NCI-H1694 (cell line): ENCODE measurements at regions not wholly inside any gene's neighbourhood (a gene's known extent, or its start where the extent isn't known, plus 50 kb on each side); places are given as distances from the start of the nearest gene placed in this dataset.

Source experiments
- DNase-seq: peaks from one replicate; lab custom pipeline; 2025; lab: John Stamatoyannopoulos, UW

- no peak for DNase-seq
Observed at GRCh38 chr4:36966756-36967460, 277.6 kb upstream of the NWD2 start.

- DNase-seq: no peak
Observed at GRCh38 chr4:36979533-36979932, 265.0 kb upstream of the NWD2 start.

- DNase-seq: no peak
Observed at GRCh38 chr4:36990128-36990872, 254.2 kb upstream of the NWD2 start.

- no peak for DNase-seq
Observed at GRCh38 chr4:36997727-36998126, 246.8 kb upstream of the NWD2 start.

GRCh38 chr4:37000281-37000680 lies 244.3 kb upstream of the NWD2 start:
- DNase-seq: no peak

GRCh38 chr4:37001688-37002436 lies 242.7 kb upstream of the NWD2 start:
- DNase-seq: no peak

- no peak for DNase-seq
Observed at GRCh38 chr4:37002625-37003024, 241.9 kb upstream of the NWD2 start.

- DNase-seq: no peak
Observed at GRCh38 chr4:37008199-37008598, 236.3 kb upstream of the NWD2 start.

GRCh38 chr4:37014584-37014983 lies 230.0 kb upstream of the NWD2 start:
- no peak for DNase-seq

GRCh38 chr4:37015391-37015790 lies 229.2 kb upstream of the NWD2 start:
- no peak for DNase-seq

- DNase-seq: no peak
Observed at GRCh38 chr4:37023504-37023903, 221.0 kb upstream of the NWD2 start.

GRCh38 chr4:37023996-37024395 lies 220.5 kb upstream of the NWD2 start:
- DNase-seq: no peak

GRCh38 chr4:37040816-37041215 lies 203.7 kb upstream of the NWD2 start:
- no peak for DNase-seq

- DNase-seq: no peak
Observed at GRCh38 chr4:37043342-37043741, 201.2 kb upstream of the NWD2 start.

- DNase-seq: no peak
Observed at GRCh38 chr4:37051111-37051510, 193.4 kb upstream of the NWD2 start.

GRCh38 chr4:37051866-37052265 lies 192.7 kb upstream of the NWD2 start:
- DNase-seq: no peak

GRCh38 chr4:37054531-37055077 lies 189.9 kb upstream of the NWD2 start:
- DNase-seq: no peak

- DNase-seq: no peak
Observed at GRCh38 chr4:37058826-37059225, 185.7 kb upstream of the NWD2 start.

- DNase-seq: peak; percentile 27
Observed at GRCh38 chr4:37066159-37066558, 178.4 kb upstream of the NWD2 start.

GRCh38 chr4:37068580-37068979 lies 176.0 kb upstream of the NWD2 start:
- DNase-seq: no peak

GRCh38 chr4:37070041-37070440 lies 174.5 kb upstream of the NWD2 start:
- no peak for DNase-seq

GRCh38 chr4:37071576-37071975 lies 173.0 kb upstream of the NWD2 start:
- no peak for DNase-seq
